ENCODE measurements at regions not wholly inside any gene's neighbourhood (a gene's known extent, or its start where the extent isn't known, plus 50 kb on each side); places are given as distances from the start of the nearest gene placed in this dataset.
"Not testable (repeated sequence)": the region's sequence is repeated elsewhere in the genome, so short reads cannot be mapped to it uniquely, and the experiment has no call there.

- no peak for DNase-seq (ENCODE audit: low spot score)
Measured at GRCh38 chr4:91653067-91653466, 650.7 kb upstream of the GRID2 start.

- DNase-seq (ENCODE audit: low spot score), result no peak
Measured at GRCh38 chr4:91681091-91681490, 622.7 kb upstream of the GRID2 start.

- no peak for DNase-seq (ENCODE audit: low spot score)
Measured at GRCh38 chr4:91681544-91681943, 622.2 kb upstream of the GRID2 start.

- no peak for DNase-seq (ENCODE audit: low spot score)
Measured at GRCh38 chr4:91684955-91685354, 618.8 kb upstream of the GRID2 start.

GRCh38 chr4:91688413-91688812 lies 615.4 kb upstream of the GRID2 start:
- no peak for DNase-seq (ENCODE audit: low spot score)

- not testable (repeated sequence) for DNase-seq (ENCODE audit: low spot score)
Measured at GRCh38 chr4:91699691-91700090, 604.1 kb upstream of the GRID2 start.

- no peak for DNase-seq (ENCODE audit: low spot score)
Measured at GRCh38 chr4:91729851-91730250, 573.9 kb upstream of the GRID2 start.

- DNase-seq (ENCODE audit: low spot score), result peak; percentile 6
Measured at GRCh38 chr4:91734682-91735081, 569.1 kb upstream of the GRID2 start.

- not testable (repeated sequence) for DNase-seq (ENCODE audit: low spot score)
Measured at GRCh38 chr4:91738831-91739230, 564.9 kb upstream of the GRID2 start.

GRCh38 chr4:91746551-91746950 lies 557.2 kb upstream of the GRID2 start:
- no peak for DNase-seq (ENCODE audit: low spot score)

- no peak for DNase-seq (ENCODE audit: low spot score)
Measured at GRCh38 chr4:91751961-91752360, 551.8 kb upstream of the GRID2 start.

- no peak for DNase-seq (ENCODE audit: low spot score)
Measured at GRCh38 chr4:91754716-91755115, 549.0 kb upstream of the GRID2 start.

- DNase-seq (ENCODE audit: low spot score), result no peak
Measured at GRCh38 chr4:91758487-91758886, 545.3 kb upstream of the GRID2 start.

- no peak for DNase-seq (ENCODE audit: low spot score)
Measured at GRCh38 chr4:91764085-91764484, 539.7 kb upstream of the GRID2 start.

GRCh38 chr4:91769912-91770311 lies 533.9 kb upstream of the GRID2 start:
- no peak for DNase-seq (ENCODE audit: low spot score)

GRCh38 chr4:91791631-91792030 lies 512.1 kb upstream of the GRID2 start:
- not testable (repeated sequence) for DNase-seq (ENCODE audit: low spot score)

- no peak for DNase-seq (ENCODE audit: low spot score)
Measured at GRCh38 chr4:91795947-91796346, 507.8 kb upstream of the GRID2 start.

- DNase-seq (ENCODE audit: low spot score), result no peak
Measured at GRCh38 chr4:91812319-91812718, 491.4 kb upstream of the GRID2 start.

- no peak for DNase-seq (ENCODE audit: low spot score)
Measured at GRCh38 chr4:91824773-91825172, 479.0 kb upstream of the GRID2 start.

GRCh38 chr4:91826186-91826585 lies 477.6 kb upstream of the GRID2 start:
- DNase-seq (ENCODE audit: low spot score), result no peak

GRCh38 chr4:91827914-91828313 lies 475.9 kb upstream of the GRID2 start:
- no peak for DNase-seq (ENCODE audit: low spot score)

- no peak for DNase-seq (ENCODE audit: low spot score)
Measured at GRCh38 chr4:91829531-91829930, 474.2 kb upstream of the GRID2 start.

- DNase-seq (ENCODE audit: low spot score), result no peak
Measured at GRCh38 chr4:91830681-91831395, 472.9 kb upstream of the GRID2 start.

- DNase-seq (ENCODE audit: low spot score), result no peak
Measured at GRCh38 chr4:91837608-91838029, 466.1 kb upstream of the GRID2 start.
